WI38 (cell line): ENCODE measurements at regions not wholly inside any gene's neighbourhood (a gene's known extent, or its start where the extent isn't known, plus 50 kb on each side); places are given as distances from the start of the nearest gene placed in this dataset.

Experiments
- H3K4me3 ChIP-seq: 2 replicates; pipeline ENCODE4 v1.5.1; 2011; ENCODE audit warnings: low read depth, mild to moderate bottlenecking, control low read depth, low read length
- TF ChIP-seq, protein P1 (sequence below): IDR thresholded peaks from 2 replicates; pipeline ENCODE4 v1.5.1; 2012; ENCODE audit warnings: low read depth, mild to moderate bottlenecking, control low read depth, low read length

DNA sequence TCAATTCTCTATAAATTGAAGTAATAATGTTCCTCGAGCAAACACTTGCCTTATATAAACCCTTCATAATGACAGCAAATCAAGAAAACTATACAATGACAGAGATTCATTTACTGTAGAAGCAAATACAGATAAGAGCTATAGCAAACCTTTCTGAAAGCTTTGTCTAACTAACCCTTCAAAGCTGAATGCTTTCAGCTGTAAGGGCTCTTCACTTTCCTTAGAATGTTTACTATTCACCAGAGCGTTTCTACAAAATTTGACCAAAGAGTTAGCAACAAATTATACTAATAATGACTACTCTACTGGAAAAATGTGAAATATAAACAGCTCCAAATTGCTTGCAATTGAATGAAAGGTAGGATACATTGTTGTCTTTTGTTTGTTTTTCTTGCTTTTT lies 218.1 kb downstream of the SLITRK5 start:
- TF ChIP-seq, protein P1, sequence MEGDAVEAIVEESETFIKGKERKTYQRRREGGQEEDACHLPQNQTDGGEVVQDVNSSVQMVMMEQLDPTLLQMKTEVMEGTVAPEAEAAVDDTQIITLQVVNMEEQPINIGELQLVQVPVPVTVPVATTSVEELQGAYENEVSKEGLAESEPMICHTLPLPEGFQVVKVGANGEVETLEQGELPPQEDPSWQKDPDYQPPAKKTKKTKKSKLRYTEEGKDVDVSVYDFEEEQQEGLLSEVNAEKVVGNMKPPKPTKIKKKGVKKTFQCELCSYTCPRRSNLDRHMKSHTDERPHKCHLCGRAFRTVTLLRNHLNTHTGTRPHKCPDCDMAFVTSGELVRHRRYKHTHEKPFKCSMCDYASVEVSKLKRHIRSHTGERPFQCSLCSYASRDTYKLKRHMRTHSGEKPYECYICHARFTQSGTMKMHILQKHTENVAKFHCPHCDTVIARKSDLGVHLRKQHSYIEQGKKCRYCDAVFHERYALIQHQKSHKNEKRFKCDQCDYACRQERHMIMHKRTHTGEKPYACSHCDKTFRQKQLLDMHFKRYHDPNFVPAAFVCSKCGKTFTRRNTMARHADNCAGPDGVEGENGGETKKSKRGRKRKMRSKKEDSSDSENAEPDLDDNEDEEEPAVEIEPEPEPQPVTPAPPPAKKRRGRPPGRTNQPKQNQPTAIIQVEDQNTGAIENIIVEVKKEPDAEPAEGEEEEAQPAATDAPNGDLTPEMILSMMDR, result no peak
- H3K4me3 ChIP-seq, result no peak overlapping the region

DNA sequence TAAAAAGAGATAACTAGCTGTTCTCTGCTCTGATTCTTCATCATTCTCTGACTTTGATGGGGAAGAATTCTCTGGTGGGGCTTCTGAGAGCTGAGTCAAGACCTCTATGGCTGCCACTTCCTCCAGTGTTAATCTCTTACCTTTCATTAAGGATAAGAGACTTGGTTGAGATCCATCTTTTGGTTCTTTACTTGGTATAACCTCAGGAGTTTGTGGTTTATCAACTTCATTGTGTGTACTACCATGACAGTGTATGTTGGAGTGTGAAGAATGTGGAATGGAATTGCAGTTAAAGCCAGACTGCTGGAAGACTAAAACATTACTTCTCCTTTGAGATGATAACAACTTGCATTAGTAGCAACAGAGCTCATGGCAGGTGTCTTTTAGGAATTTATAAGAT lies 222.0 kb downstream of the SLITRK5 start:
- H3K4me3 ChIP-seq, result no peak overlapping the region
- TF ChIP-seq, protein P1, result no peak

DNA sequence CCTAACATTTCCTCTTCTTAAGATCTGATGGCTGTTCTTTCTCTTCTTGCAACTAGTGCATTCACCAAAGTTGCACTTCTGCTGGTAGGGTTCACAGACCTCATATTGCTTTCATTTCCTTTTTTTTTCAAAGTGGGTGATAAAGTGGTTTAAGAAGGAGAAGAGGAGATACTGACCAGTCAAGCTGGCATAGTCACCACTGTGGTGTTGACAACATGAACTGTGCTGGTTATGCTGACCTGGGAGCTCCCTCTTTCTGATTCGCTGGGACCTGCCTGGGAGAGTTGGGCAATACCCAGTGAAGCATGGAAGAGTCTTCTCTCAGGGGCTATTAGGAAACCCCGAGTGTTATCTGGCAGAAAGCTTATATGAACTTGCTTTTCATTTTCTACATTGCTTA lies 222.9 kb downstream of the SLITRK5 start:
- TF ChIP-seq, protein P1, result no peak
- no peak overlapping the region for H3K4me3 ChIP-seq

DNA sequence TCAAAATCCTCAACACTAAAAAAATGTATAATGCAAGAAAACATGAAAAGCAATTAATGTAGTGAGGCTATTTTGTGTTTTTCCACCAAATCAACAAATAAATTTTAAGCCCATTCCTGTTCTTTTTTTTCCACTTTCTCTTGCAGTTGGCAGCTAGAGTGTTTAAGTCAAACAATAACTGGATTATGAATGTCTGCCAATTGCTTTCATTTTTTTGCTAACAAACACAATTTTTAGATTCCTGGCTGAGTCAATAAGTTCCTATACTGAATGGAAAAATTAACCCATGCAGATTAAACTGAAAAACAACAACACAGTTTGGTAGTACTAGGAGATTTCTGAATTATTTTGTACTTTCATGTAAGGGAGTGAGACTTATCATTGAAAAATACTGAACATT lies 232.4 kb downstream of the SLITRK5 start:
- H3K4me3 ChIP-seq, result no peak overlapping the region
- TF ChIP-seq, protein P1, result no peak

DNA sequence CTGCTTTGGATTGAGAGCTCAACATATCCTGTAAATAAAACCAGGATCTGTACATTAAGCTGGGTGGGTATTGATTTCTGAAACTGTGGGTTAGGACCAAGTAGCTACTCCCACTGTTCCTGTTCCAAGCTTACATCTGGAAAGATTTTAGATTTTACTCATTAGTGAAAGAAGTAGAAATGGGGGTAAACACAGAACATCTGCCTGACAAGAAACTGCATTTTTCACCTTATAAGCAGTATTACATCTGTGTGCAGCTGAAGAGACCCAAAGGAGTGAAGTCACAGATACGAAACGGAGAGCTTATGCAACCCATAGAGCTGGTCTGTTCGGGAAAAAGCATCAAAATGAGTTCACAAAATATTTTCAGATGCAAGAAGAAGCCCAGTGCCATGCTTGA lies 235.2 kb downstream of the SLITRK5 start:
- H3K4me3 ChIP-seq, result no peak overlapping the region
- TF ChIP-seq, protein P1, result no peak

DNA sequence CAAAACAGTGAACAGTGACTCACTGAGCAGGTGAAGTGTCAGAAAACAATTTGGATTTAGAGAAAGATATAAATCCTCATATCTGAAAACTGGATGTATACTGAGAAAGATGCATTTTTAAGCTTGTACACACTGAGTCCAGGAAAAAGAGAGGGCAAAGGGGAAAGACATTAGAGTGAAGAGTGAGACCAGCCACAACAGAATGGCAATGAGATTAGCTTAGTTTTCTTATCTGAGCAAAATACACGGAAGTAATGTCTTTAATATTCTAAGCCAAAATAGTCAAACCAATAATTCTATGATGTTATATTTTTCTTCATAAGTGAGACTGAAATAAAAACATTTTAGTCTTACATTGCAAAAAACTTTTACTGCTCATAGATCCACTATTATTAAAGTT lies 236.0 kb downstream of the SLITRK5 start:
- H3K4me3 ChIP-seq, result no peak overlapping the region
- TF ChIP-seq, protein P1, result no peak

DNA sequence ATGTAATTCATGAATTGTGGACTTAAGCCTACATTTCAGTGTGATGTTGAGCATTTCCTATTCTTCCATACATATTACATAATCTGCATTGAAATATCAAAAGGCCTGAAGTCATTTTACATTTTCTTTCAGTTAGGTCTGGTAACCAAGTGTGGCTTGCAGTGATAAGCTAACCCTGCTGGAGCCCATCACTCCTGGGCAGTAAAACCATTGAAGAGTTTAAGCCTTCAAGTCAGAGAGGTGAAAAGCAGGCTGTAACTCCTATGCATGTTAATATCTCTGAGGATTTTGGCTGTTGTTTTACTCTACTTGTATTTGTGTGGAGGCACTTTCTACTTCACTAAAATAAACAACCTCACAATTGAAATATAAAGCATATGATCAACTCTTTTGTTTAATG lies 248.8 kb downstream of the SLITRK5 start:
- TF ChIP-seq, protein P1, result no peak

DNA sequence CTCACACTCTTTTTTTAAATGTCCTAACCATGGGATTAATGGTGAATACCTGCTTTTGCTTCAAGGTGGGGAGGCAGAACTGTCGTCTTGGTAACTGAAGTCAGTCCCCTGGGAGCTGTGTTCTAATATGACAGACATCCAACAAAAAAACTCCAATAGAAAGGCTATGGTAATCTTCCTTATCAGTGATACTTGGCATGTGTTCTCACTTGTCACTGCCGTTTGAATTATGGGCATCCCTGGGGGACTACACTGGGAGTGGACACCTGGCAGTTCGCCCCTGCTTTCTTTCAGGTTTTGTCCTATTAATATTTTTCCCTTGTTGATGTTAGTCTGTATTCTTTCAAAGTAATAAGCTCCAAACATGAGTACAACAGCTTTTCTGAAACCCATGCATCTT lies 252.6 kb downstream of the SLITRK5 start:
- TF ChIP-seq, protein P1, result no peak
- no peak overlapping the region for H3K4me3 ChIP-seq

More for the DNA sequence above, 248.8 kb downstream of the SLITRK5 start:
- H3K4me3 ChIP-seq, result no peak overlapping the region
